ENCODE measurements at regions not wholly inside any gene's neighbourhood (a gene's known extent, or its start where the extent isn't known, plus 50 kb on each side); places are given as distances from the start of the nearest gene placed in this dataset.

DNA sequence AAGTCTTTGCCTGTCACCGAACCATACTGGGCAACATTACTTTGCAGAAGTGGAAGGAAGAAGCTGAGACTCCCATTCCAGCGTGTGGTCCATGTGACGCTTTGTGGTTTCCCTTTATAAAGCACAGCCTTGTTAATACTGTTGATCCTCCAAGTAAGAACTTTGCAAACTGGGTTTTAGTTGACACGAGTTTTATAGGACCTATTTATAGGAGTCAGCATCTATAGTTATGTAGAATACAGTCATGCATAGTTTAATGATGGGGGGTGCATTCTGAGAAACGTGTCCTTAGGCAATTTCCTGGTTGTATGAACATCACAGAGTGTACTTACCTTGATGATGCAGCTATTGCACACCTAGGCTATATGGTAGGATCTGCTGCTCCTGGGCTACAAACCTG is 1879.4 kb upstream of the TENM3 start:
- Histone ChIP-seq H2AFZ (ENCODE audit: low read depth, low read length) (no peak overlapping the region), H3K9ac (ENCODE audit: low read length) (no peak overlapping the region), H3K4me1 (ENCODE audit: insufficient read depth, low read length) (no peaks in the 10 kb centered on the region), H3K27ac (ENCODE audit: low read depth, low read length) (no peak overlapping the region), H3K4me2 (ENCODE audit: low read length) (no peak overlapping the region), H3K9me3 (ENCODE audit: insufficient read depth, low read depth, low read length) (no peaks in the 10 kb centered on the region), H3K36me3 (ENCODE audit: insufficient read depth, low read length) (no peaks in the 10 kb centered on the region), H3K79me2 (ENCODE audit: insufficient read depth, low read length) (no peaks in the 10 kb centered on the region), H3K27me3 (ENCODE audit: insufficient read depth, low read length) (no peaks in the 10 kb centered on the region), H4K20me1 (ENCODE audit: insufficient read depth, low read length) (no peaks in the 10 kb centered on the region), H3K4me3 (ENCODE audit: insufficient read depth, low read depth, low read length) (no peak overlapping the region)
- H3K27ac Mint-ChIP-seq (ENCODE audit: unreplicated experiment): no peak overlapping the region
- peaks cover 8% of the 10 kb centered on the region for H3K9me3 Mint-ChIP-seq (ENCODE audit: unreplicated experiment)
- DNase-seq (ENCODE audit: low read depth): no peak
- no peak for TF ChIP-seq EZH2 (IDR thresholded peaks at IDR 0.05; ENCODE audit: insufficient read depth, low read length)
- TF ChIP-seq, protein P1, sequence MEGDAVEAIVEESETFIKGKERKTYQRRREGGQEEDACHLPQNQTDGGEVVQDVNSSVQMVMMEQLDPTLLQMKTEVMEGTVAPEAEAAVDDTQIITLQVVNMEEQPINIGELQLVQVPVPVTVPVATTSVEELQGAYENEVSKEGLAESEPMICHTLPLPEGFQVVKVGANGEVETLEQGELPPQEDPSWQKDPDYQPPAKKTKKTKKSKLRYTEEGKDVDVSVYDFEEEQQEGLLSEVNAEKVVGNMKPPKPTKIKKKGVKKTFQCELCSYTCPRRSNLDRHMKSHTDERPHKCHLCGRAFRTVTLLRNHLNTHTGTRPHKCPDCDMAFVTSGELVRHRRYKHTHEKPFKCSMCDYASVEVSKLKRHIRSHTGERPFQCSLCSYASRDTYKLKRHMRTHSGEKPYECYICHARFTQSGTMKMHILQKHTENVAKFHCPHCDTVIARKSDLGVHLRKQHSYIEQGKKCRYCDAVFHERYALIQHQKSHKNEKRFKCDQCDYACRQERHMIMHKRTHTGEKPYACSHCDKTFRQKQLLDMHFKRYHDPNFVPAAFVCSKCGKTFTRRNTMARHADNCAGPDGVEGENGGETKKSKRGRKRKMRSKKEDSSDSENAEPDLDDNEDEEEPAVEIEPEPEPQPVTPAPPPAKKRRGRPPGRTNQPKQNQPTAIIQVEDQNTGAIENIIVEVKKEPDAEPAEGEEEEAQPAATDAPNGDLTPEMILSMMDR (IDR thresholded peaks at IDR 0.05; ENCODE audit: insufficient read depth, low read depth, low read length): no peak
- peaks cover 3% of the 10 kb centered on the region for H3K4me1 Mint-ChIP-seq (ENCODE audit: low read depth, unreplicated experiment)
- FAIRE-seq: no peak
- no peaks in the 10 kb centered on the region for H3K27me3 Mint-ChIP-seq (ENCODE audit: low read depth, unreplicated experiment)
- no peak overlapping the region for H3K4me3 Mint-ChIP-seq (ENCODE audit: unreplicated experiment)
- no peaks in the 10 kb centered on the region for H3K36me3 Mint-ChIP-seq (ENCODE audit: low read depth, unreplicated experiment)

DNA sequence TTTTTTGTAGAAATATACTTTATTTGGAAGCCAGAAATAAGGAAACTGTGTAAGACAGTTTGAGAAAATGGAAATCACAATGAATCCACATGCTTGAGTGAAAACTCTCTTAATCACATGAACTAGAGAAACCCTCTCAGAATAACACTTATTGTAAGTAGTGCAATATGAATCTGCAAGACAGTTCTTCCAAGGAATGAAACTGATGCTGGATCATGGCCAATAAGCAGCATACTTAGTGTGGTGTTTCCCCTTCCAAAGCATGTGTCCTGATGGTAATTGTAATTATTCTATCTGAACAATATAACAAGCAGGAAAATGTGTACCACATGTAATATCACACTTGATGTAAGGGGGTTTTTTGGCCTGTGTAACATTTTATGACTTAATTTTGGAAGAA is 1870.5 kb upstream of the TENM3 start:
- Mint-ChIP-seq H3K9me3 (ENCODE audit: unreplicated experiment) (no peaks in the 10 kb centered on the region), H3K4me1 (ENCODE audit: low read depth, unreplicated experiment) (peaks cover 2% of the 10 kb centered on the region), H3K27me3 (ENCODE audit: low read depth, unreplicated experiment) (no peaks in the 10 kb centered on the region), H3K36me3 (ENCODE audit: low read depth, unreplicated experiment) (no peaks in the 10 kb centered on the region), H3K4me3 (ENCODE audit: unreplicated experiment) (no peak overlapping the region), H3K27ac (ENCODE audit: unreplicated experiment) (no peak overlapping the region)
- no peaks in the 10 kb centered on the region for H3K36me3 ChIP-seq (ENCODE audit: insufficient read depth, low read length)
- no peak overlapping the region for H3K9ac ChIP-seq (ENCODE audit: low read length)
- no peaks in the 10 kb centered on the region for H4K20me1 ChIP-seq (ENCODE audit: insufficient read depth, low read length)
- no peak overlapping the region for H3K4me3 ChIP-seq (ENCODE audit: insufficient read depth, low read depth, low read length)
- no peaks in the 10 kb centered on the region for H3K27me3 ChIP-seq (ENCODE audit: insufficient read depth, low read length)
- DNase-seq (ENCODE audit: low read depth) (no peak), FAIRE-seq (no peak)
- TF ChIP-seq, protein P1 (IDR thresholded peaks at IDR 0.05; ENCODE audit: insufficient read depth, low read depth, low read length): no peak
- no peak for TF ChIP-seq EZH2 (IDR thresholded peaks at IDR 0.05; ENCODE audit: insufficient read depth, low read length)
- no peak overlapping the region for H2AFZ ChIP-seq (ENCODE audit: low read depth, low read length)
- H3K27ac ChIP-seq (ENCODE audit: low read depth, low read length): no peak overlapping the region
- H3K9me3 ChIP-seq (ENCODE audit: insufficient read depth, low read depth, low read length): no peaks in the 10 kb centered on the region
- no peak overlapping the region for H3K4me2 ChIP-seq (ENCODE audit: low read length)
- no peaks in the 10 kb centered on the region for H3K4me1 ChIP-seq (ENCODE audit: insufficient read depth, low read length)
- no peaks in the 10 kb centered on the region for H3K79me2 ChIP-seq (ENCODE audit: insufficient read depth, low read length)

DNA sequence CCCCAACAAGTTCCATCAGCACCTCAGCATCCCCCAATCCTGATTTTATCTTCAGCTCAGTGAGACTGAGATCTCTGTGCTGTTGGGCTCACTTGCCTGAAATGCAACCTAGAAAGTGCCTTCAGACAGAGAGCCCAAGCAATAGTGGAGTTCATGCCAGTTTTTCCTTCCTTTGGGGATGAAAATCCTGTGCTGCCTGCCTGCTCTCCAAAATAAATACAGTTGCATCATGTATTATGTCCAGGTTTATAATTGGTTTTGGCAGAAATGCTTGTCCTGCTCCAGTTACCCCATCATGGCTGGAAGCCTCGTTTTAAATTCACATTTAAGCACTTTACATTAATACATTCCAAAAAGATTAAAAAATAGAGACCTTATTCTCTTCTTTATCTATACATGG is 1865.5 kb upstream of the TENM3 start:
- no peaks in the 10 kb centered on the region for H3K79me2 ChIP-seq (ENCODE audit: insufficient read depth, low read length)
- no peaks in the 10 kb centered on the region for H4K20me1 ChIP-seq (ENCODE audit: insufficient read depth, low read length)
- no peak overlapping the region for H3K4me3 ChIP-seq (ENCODE audit: insufficient read depth, low read depth, low read length)
- no peaks in the 10 kb centered on the region for H3K9me3 Mint-ChIP-seq (ENCODE audit: unreplicated experiment)
- no peaks in the 10 kb centered on the region for H3K36me3 ChIP-seq (ENCODE audit: insufficient read depth, low read length)
- no peak overlapping the region for H3K27ac ChIP-seq (ENCODE audit: low read depth, low read length)
- no peak overlapping the region for H3K4me2 ChIP-seq (ENCODE audit: low read length)
- no peaks in the 10 kb centered on the region for H3K27me3 ChIP-seq (ENCODE audit: insufficient read depth, low read length)
- TF ChIP-seq, protein P1 (IDR thresholded peaks at IDR 0.05; ENCODE audit: insufficient read depth, low read depth, low read length): no peak
- TF ChIP-seq EZH2 (IDR thresholded peaks at IDR 0.05; ENCODE audit: insufficient read depth, low read length): no peak
- no peak overlapping the region for H3K4me3 Mint-ChIP-seq (ENCODE audit: unreplicated experiment)
- H2AFZ ChIP-seq (ENCODE audit: low read depth, low read length): no peak overlapping the region
- no peak overlapping the region for H3K27ac Mint-ChIP-seq (ENCODE audit: unreplicated experiment)
- no peaks in the 10 kb centered on the region for H3K36me3 Mint-ChIP-seq (ENCODE audit: low read depth, unreplicated experiment)
- H3K9ac ChIP-seq (ENCODE audit: low read length): no peak overlapping the region
- H3K27me3 Mint-ChIP-seq (ENCODE audit: low read depth, unreplicated experiment): no peaks in the 10 kb centered on the region
- H3K4me1 Mint-ChIP-seq (ENCODE audit: low read depth, unreplicated experiment): peaks cover 2% of the 10 kb centered on the region
- no peaks in the 10 kb centered on the region for H3K9me3 ChIP-seq (ENCODE audit: insufficient read depth, low read depth, low read length)
- no peaks in the 10 kb centered on the region for H3K4me1 ChIP-seq (ENCODE audit: insufficient read depth, low read length)
- DNase-seq (ENCODE audit: low read depth): no peak
- no peak for FAIRE-seq
